HAP-1 (cell line): ENCODE measurements at regions not wholly inside any gene's neighbourhood (a gene's known extent, or its start where the extent isn't known, plus 50 kb on each side); places are given as distances from the start of the nearest gene placed in this dataset.

Experiments used
- DNase-seq, 2 experiments: peaks; one replicate each; pipeline ENCODE4 v3.0.0-alpha.2; 2016 to 2020; ENCODE audit warnings: low spot score in 2 of 2
- H3K27me3 ChIP-seq: fragments of 250-450 bp; sonication (Bioruptor Pico); 2 replicates; pipeline ENCODE4 v1.5.1; 2020; ENCODE audit warnings: low read depth, mild to moderate bottlenecking, moderate library complexity
- H3K36me3 ChIP-seq: fragments of 250-450 bp; sonication (Bioruptor Pico); replicated peaks from 2 replicates; pipeline ENCODE4 v1.5.1; 2020; ENCODE audit warnings: mild to moderate bottlenecking
- H3K4me1 ChIP-seq: fragments of 250-450 bp; sonication (Bioruptor Pico); 2 replicates; pipeline ENCODE4 v1.5.1; 2020; ENCODE audit warnings: mild to moderate bottlenecking
- H3K4me3 ChIP-seq: fragments of 250-450 bp; sonication (Bioruptor Pico); 2 replicates; pipeline ENCODE4 v1.5.1; 2020; ENCODE audit warnings: mild to moderate bottlenecking, moderate library complexity
- H3K9me3 ChIP-seq: fragments of 250-450 bp; sonication (Bioruptor Pico); 2 replicates; pipeline ENCODE4 v1.5.1; 2020; ENCODE audit warnings: mild to moderate bottlenecking, moderate library complexity
- in situ Hi-C: fragments of 300-500 bp; cut with MboI; formaldehyde crosslinking; loops from 3 replicates; pipeline ENCODE4 v1.14.3; 2020; ENCODE audit warnings: low sequenced_read_pairs, inconsistent platforms, mixed read lengths

DNA sequence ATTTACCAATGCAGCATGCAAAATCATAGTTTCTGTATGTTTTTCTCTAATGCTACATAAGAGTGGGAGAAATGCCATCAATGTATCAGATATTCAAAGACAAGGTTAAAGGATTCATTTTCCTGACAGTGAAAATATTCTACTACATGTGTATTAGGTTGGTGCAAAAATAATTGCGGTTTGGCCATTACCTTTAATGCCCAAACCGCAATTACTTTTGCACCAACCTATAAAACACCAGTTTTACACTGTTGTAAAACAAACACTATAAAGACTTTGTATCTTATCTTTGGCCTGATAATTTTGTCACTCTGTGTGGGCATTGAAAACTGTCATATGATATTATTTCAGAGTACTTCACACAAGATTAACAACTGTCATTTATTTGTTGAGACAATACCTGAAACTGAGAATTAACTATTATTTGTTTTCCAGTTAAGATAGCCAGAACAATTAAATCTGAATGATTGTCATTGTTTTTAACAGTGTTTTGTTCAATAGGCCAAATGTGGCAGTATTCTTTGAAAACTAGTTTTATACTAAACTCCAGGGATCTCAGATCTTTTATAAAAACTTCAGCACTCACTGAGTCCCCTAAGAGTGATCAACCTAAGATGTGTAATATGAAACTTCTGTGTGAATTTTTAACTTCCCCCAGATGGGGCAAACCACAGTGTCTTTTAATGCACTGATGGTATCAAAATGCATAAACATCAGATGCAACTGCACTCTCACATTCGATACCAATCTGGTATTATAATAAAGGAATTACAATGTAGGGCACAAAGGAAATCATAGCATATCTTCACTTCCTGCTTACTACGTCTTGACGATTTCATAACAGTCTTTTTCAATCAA lies 53.8 kb upstream of the FBN2 start:
- Histone ChIP-seq H3K27me3 (no peaks in the 10 kb centered on the region), H3K36me3 (no peaks in the 10 kb centered on the region), H3K9me3 (no peaks in the 10 kb centered on the region), H3K4me1 (peaks cover under 1% of the 10 kb centered on the region; the same call in 1 of the 2 replicates), H3K4me3 (no peak overlapping the region)
- DNase-seq: no peak
- in situ Hi-C loops: no loop called here

GRCh38 chr5:128596071-128596470 lies 58.0 kb upstream of the FBN2 start:
- Histone ChIP-seq H3K4me3 (no peak overlapping the region), H3K9me3 (no peaks in the 10 kb centered on the region), H3K4me1 (peaks cover 10% of the 10 kb centered on the region), H3K27me3 (no peaks in the 10 kb centered on the region), H3K36me3 (no peaks in the 10 kb centered on the region)
- peak in 1 of 2 experiments; percentile 15 for DNase-seq
- in situ Hi-C loops: no loop called here

DNA sequence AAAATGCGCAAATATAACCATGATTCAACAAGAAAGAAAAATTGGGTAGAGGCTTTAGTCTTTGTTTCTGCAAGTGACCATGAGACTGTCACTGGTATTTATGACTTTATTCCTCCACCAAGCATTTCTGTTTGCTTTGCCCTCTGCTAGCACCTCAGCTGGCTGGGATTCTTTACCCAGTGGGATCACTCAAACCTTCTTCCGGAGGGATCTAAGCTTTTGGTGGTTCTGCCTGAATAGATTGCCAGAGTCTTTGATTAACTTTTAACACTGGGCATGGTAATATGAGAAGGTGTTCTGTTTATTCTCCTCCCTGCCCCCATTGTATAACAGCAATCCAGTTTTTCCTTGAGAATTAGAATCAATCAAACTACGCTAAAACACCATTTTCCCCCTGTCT lies 59.1 kb upstream of the FBN2 start:
- Histone ChIP-seq H3K9me3 (no peaks in the 10 kb centered on the region), H3K36me3 (no peaks in the 10 kb centered on the region), H3K4me1 (peaks cover 10% of the 10 kb centered on the region), H3K27me3 (no peaks in the 10 kb centered on the region), H3K4me3 (no peak overlapping the region)
- peak in 1 of 2 experiments; percentile 25 for DNase-seq
- in situ Hi-C loops: no loop called here

GRCh38 chr5:128613128-128613527 lies 75.1 kb upstream of the FBN2 start:
- H3K27me3 ChIP-seq: no peaks in the 10 kb centered on the region
- DNase-seq: no peak
- no peak overlapping the region for H3K4me3 ChIP-seq
- no peaks in the 10 kb centered on the region for H3K9me3 ChIP-seq
- in situ Hi-C loops: no loop called here
- no peaks in the 10 kb centered on the region for H3K4me1 ChIP-seq
- no peaks in the 10 kb centered on the region for H3K36me3 ChIP-seq

GRCh38 chr5:128613766-128614165 lies 75.7 kb upstream of the FBN2 start:
- in situ Hi-C loops: no loop called here
- no peaks in the 10 kb centered on the region for H3K36me3 ChIP-seq

DNA sequence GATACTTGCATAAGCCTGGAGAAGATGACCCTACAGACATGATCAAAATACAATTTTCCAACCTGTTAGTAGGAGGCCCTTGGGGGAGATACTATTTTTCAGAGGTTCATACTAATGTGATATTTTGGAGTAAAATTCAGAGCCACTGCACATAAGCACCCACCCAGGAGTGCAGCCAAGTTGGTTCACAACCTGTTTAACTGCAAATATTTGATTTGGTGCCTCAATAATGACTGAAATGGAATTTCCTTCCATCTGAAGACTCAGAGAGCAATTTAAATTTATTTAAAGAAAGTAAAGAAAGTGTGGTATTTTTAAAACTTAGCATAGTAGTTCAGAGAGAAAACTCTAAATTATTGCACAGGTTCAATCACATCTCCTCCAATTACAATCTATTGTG lies 77.5 kb upstream of the FBN2 start:
- no peak for DNase-seq
- Histone ChIP-seq H3K27me3 (no peaks in the 10 kb centered on the region), H3K9me3 (no peaks in the 10 kb centered on the region), H3K36me3 (no peaks in the 10 kb centered on the region), H3K4me3 (no peak overlapping the region), H3K4me1 (no peaks in the 10 kb centered on the region)
- in situ Hi-C loops: no loop called here

More at GRCh38 chr5:128613766-128614165, 75.7 kb upstream of the FBN2 start:
- no peak overlapping the region for H3K4me3 ChIP-seq
- H3K27me3 ChIP-seq: no peaks in the 10 kb centered on the region
- no peaks in the 10 kb centered on the region for H3K4me1 ChIP-seq
- no peak for DNase-seq
- no peaks in the 10 kb centered on the region for H3K9me3 ChIP-seq

GRCh38 chr5:128626536-128627090 lies 88.6 kb upstream of the FBN2 start:
- DNase-seq: no peak
- H3K27me3 ChIP-seq: no peaks in the 10 kb centered on the region
- in situ Hi-C loops: no loop called here
- H3K9me3 ChIP-seq: no peaks in the 10 kb centered on the region
- H3K4me1 ChIP-seq: no peaks in the 10 kb centered on the region
- no peaks in the 10 kb centered on the region for H3K36me3 ChIP-seq
- no peak overlapping the region for H3K4me3 ChIP-seq

- H3K27me3 ChIP-seq: no peaks in the 10 kb centered on the region
- no peak overlapping the region for H3K4me3 ChIP-seq
- H3K9me3 ChIP-seq: no peaks in the 10 kb centered on the region
- H3K36me3 ChIP-seq: no peaks in the 10 kb centered on the region
- no peak for DNase-seq
- in situ Hi-C loops: no loop called here
- no peaks in the 10 kb centered on the region for H3K4me1 ChIP-seq
Measured at GRCh38 chr5:128627939-128628338, 89.9 kb upstream of the FBN2 start.

- in situ Hi-C loops: no loop called here
Measured at GRCh38 chr5:128629157-128629556, 91.1 kb upstream of the FBN2 start.

DNA sequence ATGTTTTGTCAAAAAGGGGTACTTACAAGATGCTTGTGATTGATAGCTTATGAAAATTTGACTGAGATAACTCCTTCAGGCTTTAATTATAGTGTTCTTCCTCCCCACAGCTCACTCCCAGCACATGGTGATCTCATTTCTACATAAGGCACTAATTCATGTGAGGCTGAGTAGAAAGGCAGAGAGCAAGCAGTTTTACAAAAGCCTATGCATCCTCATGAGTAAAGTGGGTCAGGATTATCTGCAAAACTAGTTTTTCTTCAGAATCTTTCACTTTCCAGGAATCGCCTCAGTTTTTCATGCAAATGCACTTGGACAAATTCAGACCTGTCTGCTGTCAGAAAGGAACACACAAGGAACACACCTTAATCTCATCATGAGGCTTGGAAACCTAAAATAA lies 92.1 kb upstream of the FBN2 start:
- Histone ChIP-seq H3K4me3 (no peak overlapping the region), H3K36me3 (no peaks in the 10 kb centered on the region), H3K4me1 (no peaks in the 10 kb centered on the region), H3K9me3 (no peaks in the 10 kb centered on the region), H3K27me3 (no peaks in the 10 kb centered on the region)
- no peak for DNase-seq
- in situ Hi-C loops: no loop called here

More at GRCh38 chr5:128629157-128629556, 91.1 kb upstream of the FBN2 start:
- H3K36me3 ChIP-seq: no peaks in the 10 kb centered on the region
- H3K27me3 ChIP-seq: no peaks in the 10 kb centered on the region
- no peaks in the 10 kb centered on the region for H3K4me1 ChIP-seq
- no peak for DNase-seq
- H3K4me3 ChIP-seq: no peak overlapping the region
- H3K9me3 ChIP-seq: no peaks in the 10 kb centered on the region

GRCh38 chr5:128631771-128632170 lies 93.7 kb upstream of the FBN2 start:
- Histone ChIP-seq H3K4me1 (no peaks in the 10 kb centered on the region), H3K27me3 (no peaks in the 10 kb centered on the region), H3K9me3 (no peaks in the 10 kb centered on the region), H3K36me3 (no peaks in the 10 kb centered on the region), H3K4me3 (no peak overlapping the region)
- in situ Hi-C loops: no loop called here
- DNase-seq: no peak

DNA sequence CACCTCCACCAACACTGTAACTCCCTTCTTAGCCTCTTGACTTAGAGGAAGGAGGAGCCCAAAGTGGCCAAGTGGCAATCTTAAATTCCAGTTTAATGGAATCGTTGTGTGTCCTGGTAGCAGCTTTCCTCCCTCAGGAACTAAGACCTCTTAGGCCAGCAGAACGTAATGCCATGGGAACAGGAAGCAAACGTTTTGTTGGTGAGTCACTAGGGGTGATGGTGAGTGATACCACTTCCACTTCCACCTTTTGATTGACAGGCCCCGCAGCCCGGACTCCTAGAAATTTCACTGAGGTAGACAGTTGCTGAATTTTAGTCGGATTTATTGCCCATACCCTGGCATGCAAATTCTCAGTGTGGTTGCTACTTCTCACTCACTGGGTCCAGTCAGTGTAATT lies 94.2 kb upstream of the FBN2 start:
- H3K27me3 ChIP-seq: no peaks in the 10 kb centered on the region
- H3K36me3 ChIP-seq: no peaks in the 10 kb centered on the region
- H3K4me1 ChIP-seq: no peaks in the 10 kb centered on the region
- no peak for DNase-seq
- no peaks in the 10 kb centered on the region for H3K9me3 ChIP-seq
- in situ Hi-C loops: no loop called here
- H3K4me3 ChIP-seq: no peak overlapping the region

- Histone ChIP-seq H3K27me3 (no peaks in the 10 kb centered on the region), H3K36me3 (no peaks in the 10 kb centered on the region), H3K4me1 (no peaks in the 10 kb centered on the region), H3K9me3 (no peaks in the 10 kb centered on the region), H3K4me3 (no peak overlapping the region)
- in situ Hi-C loops: no loop called here
- no peak for DNase-seq
Measured at GRCh38 chr5:128633901-128634300, 95.9 kb upstream of the FBN2 start.

GRCh38 chr5:128635379-128635778 lies 97.3 kb upstream of the FBN2 start:
- in situ Hi-C loops: no loop called here
- H3K4me1 ChIP-seq: no peaks in the 10 kb centered on the region
- no peak for DNase-seq
- no peaks in the 10 kb centered on the region for H3K9me3 ChIP-seq
- no peak overlapping the region for H3K4me3 ChIP-seq
- H3K36me3 ChIP-seq: no peaks in the 10 kb centered on the region
- no peaks in the 10 kb centered on the region for H3K27me3 ChIP-seq
